GM21526 (cell line): ENCODE measurements at regions not wholly inside any gene's neighbourhood (a gene's known extent, or its start where the extent isn't known, plus 50 kb on each side); places are given as distances from the start of the nearest gene placed in this dataset.
"Not testable (repeated sequence)": the region's sequence is repeated elsewhere in the genome, so short reads cannot be mapped to it uniquely, and the experiment has no call there.

Experiments used
- ATAC-seq: cut with Tn5 transposase; IDR thresholded peaks from one replicate; pipeline ENCODE4 v1.9.1; 2021; ENCODE audit warnings: moderate library complexity; ENCODE audit not compliant: unreplicated experiment, low FRiP score

GRCh38 chr14:58750321-58751269, 112.8 kb downstream of the DACT1 start:
- ATAC-seq = no peak

DNA sequence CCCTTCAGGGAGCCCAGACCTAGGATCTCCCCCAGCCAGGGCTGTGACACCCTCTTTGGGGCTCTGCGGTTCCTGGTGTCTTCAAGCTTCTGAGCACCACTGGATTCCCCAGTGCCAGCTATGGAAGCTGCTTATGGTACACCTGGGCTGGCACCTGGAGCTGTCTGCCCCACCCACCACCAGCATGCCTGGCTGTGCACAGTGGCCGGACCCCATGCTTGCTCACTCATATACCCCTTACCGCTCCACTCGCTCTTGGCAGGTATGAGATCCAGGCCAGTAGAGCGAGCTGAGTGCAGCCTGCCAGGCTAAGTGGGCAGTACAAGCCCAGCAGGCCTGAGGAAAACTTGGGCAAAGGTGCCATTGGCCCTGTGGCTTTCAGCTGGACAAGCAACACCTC, 114.0 kb downstream of the DACT1 start:
- no peak for ATAC-seq

GRCh38 chr14:58752289-58752688, 114.5 kb downstream of the DACT1 start:
- ATAC-seq = no peak

GRCh38 chr14:58752771-58753201, 115.0 kb downstream of the DACT1 start:
- no peak for ATAC-seq

DNA sequence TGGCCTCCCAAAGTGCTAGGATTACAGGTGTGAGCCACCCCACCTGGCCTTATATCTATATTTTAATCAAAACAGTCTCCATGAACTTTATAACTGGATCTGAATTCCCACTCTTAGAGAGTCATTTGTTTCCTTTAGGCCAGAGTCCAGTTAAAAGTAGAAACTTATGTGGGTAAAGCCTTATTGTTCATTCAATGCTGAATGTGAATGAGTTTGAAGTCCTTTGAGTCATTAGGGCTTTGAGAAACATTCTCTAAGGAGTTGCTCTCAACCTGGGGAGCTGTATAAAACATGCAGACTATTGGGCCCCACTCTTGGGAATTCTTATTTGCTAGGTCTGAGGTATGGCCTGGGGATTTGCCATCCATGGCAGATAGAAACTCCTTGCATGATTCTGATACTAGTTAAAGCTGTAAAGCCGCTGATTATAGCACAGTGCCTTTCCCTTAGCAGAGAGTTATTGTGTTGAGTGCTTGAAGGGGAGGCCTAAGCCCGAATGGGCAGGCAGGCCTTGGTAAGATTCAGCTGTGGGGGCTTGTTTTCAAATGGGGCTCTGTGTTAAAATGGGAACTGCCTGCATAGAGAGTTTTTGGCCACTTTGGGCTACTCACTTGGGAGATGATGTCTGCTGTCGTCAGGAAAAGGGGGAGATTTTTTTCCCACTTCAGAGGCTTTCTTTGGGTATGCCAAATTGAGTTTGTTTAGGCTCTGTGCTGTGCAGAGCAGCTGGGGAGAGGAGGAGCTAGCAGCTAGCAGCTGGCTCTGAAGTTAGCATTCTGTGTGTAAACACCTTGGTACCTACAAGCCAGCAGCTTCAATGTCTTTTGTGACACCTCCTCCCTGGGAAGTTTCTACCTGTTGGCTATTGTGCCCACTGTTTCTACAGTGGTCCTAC, 117.5 kb downstream of the DACT1 start:
- no peak for ATAC-seq

- ATAC-seq = no peak
Measured at GRCh38 chr14:58760121-58760520, 122.4 kb downstream of the DACT1 start.

GRCh38 chr14:58762629-58763028, 124.9 kb downstream of the DACT1 start:
- no peak for ATAC-seq

DNA sequence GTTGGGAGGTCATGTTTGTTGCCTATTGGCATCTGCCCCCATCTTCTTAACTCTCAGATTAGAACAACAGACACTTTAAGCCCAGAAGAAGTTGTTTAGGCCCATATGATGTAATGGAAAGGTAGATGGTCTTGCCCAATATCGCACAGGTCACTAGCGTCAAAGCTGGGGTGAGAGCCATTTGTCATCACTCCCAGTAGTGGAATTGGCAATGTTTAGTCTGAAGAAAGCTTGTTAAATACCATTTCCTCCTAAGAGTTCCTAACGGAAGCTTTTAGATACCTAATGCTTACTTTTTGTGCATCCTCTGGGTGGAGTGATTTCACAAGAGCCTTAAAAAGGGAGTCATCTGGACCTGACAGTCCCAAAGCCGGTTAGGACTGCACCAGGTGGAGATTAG, 125.4 kb downstream of the DACT1 start:
- ATAC-seq = no peak

GRCh38 chr14:58765418-58765831, 127.7 kb downstream of the DACT1 start:
- no peak for ATAC-seq

GRCh38 chr14:58765843-58766242, 128.1 kb downstream of the DACT1 start:
- no peak for ATAC-seq

GRCh38 chr14:58769011-58769643, 131.4 kb downstream of the DACT1 start:
- no peak for ATAC-seq

- ATAC-seq = no peak
Measured at GRCh38 chr14:58769771-58770170, 132.0 kb downstream of the DACT1 start.

DNA sequence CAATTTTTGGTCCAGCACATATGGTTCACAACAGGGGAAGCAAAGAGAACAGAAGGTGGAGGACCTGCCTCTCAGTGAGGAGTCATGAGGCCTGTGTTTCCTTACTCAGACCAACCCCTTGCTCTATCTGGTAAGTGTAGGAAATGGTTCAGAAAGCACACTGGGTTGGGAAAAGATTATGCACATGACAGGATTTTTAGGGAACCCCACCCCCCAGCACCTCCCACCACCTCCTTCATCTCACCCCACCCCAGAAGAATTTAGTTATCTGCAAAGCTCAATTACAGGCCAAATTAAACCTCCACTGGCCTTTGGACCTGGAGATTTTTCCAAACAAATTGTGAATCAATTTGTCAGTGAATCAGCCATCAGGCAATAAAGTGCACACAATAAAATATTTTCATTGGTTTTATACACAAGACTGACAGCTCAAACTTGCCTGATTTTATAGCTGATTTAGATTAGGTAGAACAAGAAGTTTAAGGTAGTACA, 132.8 kb downstream of the DACT1 start:
- ATAC-seq = no peak

DNA sequence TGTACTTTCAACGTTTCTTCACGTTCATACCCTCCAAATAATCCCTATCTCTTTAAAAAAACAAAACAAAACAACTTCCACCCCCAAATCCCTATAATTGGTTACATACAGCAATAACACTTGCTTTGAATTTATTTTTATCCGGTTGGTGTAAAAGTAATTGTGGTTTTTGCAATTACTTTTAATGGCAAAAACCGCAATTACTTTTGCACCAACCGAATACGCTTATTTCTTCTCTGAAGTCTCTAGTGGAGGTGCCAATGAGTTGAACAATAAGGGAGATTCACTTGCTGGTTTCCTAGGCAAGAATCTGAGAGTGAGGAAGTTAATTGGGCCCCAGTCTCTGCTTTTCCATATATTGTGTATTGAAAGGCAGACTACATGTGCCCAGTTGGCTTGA, 133.3 kb downstream of the DACT1 start:
- no peak for ATAC-seq

- no peak for ATAC-seq
Measured at GRCh38 chr14:58772116-58772515, 134.4 kb downstream of the DACT1 start.

GRCh38 chr14:58772794-58773620, 135.2 kb downstream of the DACT1 start:
- ATAC-seq = no peak

GRCh38 chr14:58774531-58774930, 136.8 kb downstream of the DACT1 start:
- ATAC-seq = no peak

GRCh38 chr14:58775130-58775529, 137.4 kb downstream of the DACT1 start:
- not testable (repeated sequence) for ATAC-seq

GRCh38 chr14:58776516-58776915, 138.8 kb downstream of the DACT1 start:
- no peak for ATAC-seq

GRCh38 chr14:58777541-58777979, 139.8 kb downstream of the DACT1 start:
- ATAC-seq = no peak
